NCI-H2029 (cell line): ENCODE measurements at regions not wholly inside any gene's neighbourhood (a gene's known extent, or its start where the extent isn't known, plus 50 kb on each side); places are given as distances from the start of the nearest gene placed in this dataset.

ENCODE experiments used
- DNase-seq: peaks from one replicate; lab custom pipeline; 2025; lab: John Stamatoyannopoulos, UW

DNA sequence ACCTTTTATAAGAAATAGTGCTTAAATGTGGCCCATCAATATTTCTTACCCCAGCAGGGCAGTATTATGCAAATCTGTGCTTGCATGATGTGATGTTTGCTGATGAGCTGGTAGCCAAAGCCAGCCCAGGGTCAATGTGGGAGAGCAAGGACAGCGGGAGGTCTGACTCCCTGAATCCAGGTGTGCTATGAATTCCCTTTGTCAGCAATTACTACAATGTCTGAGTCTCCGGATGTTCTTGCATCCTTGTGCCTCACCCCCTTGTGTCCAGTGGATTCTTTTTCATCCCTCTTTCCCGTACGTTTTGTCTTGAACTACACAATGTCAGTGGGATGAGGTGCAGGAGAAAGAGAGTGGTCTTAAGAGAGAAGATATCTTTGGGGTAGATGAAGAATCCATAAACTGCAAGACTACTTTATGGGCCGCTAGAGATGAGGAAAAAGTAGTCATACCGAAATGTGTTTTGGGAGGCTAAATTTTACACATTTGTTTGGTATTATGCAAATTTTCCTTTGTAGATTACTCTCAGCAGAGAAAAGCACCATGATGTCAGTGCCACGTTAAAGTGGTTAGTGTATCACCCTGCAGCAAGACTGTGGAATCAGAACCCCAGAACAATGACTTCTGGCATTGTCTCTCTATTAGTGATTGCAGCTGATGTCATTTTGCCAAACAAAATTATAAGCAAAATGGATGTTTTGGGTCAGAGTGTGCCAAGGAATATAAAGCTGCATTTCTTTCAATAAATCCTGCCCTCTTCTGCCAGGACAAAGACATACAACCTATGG, 53.5 kb upstream of the TSHZ3 start:
- DNase-seq = no peak

DNA sequence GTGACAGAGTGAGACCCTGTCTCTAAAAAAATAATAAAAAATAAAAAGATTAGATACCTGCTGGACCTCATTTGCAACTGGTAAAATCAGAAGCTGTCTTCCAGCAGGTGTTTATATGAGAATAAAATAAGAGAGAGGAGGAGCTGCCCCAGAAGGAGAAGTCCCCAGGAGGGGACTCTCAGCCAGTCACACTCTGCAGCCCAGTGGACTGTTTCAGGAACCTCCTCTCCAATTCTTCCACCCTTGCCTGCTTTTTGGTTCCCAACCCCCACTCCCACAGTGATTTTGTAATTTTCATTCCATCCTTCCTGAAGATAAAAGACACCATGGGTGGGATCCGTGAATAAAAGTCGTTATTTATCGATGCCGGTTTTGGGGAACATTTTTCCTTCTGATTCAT, 56.9 kb upstream of the TSHZ3 start:
- no peak for DNase-seq

DNA sequence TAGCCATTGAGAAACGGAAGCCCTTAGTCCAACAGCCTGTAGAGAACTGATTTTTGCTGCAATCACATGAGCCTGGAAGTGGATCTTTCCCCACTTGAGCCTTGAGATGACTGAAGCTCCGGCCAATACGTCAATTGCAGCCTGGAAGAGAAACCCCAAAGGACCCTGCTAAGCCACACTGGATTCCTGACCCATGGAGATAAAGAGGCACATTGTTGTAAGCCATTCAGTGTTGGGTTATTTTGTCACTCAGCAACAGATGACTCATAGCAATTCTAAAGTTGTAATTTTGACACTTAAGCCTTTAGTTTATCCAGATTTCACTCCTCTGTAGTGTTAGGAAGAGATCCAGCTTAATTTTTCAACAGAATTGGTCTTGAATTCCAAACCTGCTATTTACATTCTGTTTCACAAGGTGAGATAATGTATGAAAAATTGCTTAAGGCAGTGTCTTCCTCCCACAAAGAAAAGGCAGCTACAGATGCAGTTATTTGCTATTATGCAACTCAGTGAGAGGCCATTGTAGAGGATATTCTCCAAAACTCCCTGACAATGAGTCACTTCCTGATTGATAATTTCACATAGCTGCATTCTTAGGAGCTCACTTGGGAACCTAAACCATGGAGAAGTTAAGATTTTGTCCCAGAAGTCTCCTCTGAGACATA, 59.4 kb upstream of the TSHZ3 start:
- DNase-seq = no peak

DNA sequence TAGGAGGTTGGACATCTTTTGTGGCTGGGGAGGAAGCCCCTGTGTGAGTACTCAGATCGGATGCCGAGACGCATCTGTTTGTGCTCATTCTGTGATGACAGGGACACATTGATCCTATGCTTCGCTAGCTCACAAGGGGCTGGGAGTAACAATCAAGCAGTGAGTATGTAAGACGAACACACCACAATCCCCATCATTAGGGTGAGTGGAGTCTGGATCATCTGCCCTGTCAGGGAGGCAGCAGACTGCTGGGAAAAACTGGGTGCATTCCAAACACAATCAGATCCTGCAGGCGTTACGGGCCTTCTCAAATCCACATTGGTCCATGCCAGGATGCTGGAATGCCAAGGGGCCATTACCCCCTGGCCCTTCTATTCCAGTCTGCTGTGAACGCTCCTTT, 64.1 kb upstream of the TSHZ3 start:
- DNase-seq = no peak

DNA sequence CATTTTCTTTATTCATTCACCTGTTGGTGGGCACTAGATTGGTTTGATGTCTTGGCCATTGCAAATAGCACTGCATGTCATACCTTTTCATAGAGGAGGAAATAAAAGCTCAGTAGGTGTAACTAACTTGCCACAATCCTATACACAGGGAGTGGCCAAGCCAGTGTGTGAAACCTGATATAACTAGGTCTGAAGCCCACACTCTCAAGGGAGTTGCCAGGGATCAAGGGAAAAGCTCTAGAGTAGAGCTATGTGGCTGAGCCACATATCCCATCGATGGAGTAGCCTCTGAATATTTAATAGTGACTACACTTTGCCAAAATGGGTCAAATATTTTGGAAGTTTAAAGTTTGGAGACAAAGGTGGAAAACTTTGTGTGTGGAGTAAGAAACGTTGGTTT, 66.1 kb upstream of the TSHZ3 start:
- no peak for DNase-seq

DNA sequence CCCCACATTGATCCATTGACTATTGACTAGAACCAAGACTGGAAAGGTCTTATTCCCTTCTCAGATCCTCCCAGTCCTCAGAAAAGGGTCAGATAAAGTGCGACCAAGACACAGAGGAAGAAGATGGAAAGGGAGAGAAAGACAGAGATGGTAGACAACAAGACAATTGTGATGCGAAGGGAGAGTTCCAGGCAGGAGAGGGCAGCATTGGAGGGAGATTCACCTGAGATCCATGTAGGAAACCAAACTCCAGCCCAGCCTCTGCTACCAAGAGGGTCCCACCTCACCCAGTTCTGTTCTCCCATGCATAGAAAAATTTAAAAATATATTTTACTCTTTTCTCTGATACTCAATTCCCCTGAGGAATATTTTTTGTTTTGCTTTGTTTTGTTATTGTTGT, 67.3 kb upstream of the TSHZ3 start:
- no peak for DNase-seq

DNA sequence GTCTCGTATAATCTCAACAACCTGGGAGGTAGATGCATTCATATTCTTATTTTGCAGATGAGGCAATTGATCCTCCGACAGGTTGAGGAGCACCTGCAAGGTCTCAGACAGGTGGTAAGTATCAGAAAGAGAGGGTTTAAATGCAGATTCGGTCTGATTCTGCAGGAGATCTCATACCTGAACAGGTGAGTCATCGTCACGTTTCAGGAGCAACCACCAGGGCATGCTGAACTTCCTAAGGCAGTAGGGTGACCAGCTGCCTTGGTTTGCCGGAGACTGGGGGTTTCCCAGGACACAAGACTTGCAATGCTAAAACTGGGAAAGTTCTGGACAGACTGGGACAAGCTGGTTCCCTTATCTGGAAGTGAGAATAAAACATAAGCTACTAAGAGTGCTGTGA, 68.8 kb upstream of the TSHZ3 start:
- DNase-seq = no peak

DNA sequence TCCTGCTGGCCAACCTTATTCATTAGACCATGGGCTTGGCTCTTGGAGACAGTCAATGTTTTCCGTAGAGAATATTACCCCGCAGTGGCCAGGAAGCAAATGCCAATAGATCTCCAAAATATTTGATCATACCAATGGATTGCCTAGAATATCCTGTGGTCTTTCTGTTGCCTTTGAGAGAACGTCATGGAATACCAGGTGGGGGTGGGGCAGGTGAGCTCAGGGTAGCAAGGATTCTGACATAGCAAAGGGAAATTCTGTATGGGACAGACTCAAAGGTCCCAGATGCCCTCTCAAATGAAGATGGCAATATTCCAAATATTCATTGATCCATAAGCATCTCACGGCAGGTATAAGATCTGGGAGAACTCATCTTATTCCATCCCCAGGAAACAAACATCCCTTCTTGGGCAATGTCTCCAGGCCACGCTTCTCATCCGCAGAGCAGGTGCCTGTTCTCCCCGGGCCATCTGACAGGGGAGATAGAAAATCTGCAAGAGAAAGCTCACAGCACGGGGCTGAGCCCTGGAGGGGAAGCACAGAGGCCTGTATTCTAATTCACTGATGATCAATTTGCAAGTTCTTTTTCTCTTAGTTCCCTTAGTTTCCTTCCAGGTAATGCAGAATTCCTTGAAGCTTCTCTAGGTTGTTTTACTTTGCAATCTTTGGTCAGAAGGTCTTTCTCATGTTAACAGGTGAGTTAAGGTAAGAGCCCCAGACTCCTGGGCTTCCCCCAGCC, 69.6 kb upstream of the TSHZ3 start:
- DNase-seq = no peak

DNA sequence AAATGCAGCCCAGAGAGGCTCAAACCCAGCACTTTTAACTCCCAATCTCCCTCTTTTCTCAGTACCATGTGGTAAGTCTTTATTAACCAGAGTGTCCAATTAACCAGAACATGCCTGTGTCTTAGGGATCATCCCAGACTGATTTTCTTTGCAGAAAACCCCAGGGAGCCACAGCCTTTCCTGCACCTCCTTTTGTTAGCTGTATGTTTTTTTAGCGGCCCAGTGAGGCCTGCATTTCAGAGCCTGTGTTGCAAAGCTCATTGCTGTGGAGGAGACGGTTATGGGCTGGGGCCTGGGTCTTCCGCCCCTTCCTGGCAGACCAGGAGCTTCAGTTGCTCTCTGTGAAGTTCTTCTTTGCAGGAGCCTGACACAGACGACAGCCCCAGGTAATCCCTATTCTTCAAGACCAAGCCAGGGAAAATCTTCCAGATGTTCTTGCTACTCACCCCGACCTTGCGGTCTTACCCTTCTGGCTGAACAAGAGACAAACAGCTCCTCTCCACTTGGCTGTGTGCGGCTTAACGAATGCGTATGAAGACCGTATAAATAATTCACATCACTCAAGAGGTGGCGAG, 70.7 kb upstream of the TSHZ3 start:
- DNase-seq = no peak

DNA sequence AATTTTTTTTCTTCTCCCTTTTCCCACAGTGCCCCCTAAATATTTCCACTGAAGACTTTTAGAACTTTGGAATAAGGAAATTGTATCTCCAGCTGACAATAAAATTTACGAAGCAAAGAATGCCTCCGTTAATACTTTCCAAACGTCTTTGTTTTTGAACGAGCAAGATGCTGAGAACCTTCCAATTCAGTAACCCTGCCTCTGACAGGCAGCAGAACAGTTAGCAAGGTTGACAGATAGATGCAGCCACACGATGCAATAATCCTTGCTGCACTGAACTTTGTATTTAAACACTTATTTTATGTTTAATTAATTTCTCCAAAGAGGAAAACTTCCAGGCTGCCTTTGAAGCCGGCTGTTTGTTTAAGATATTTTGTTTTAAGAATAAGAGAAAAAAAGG, 71.8 kb upstream of the TSHZ3 start:
- no peak for DNase-seq

DNA sequence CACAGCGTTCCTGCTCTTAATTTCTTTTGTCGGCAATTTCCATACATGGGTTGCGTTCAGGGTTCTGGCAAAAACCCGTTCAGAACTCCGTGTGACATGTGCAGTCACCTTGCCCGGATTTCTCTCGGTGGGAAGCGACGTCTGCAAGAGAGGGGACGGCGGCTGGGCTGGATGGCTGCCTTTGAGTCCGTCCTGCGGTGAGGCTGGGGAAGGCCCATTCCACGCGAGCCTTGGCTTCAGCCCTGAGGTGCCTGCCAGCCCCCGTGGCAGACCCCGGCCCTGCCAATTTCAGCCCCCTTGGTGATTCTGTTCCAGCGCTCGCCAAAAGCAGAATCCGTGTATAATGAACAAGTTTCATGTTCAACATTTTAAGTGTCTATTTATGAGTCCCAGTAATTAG, 72.6 kb upstream of the TSHZ3 start:
- no peak for DNase-seq

DNA sequence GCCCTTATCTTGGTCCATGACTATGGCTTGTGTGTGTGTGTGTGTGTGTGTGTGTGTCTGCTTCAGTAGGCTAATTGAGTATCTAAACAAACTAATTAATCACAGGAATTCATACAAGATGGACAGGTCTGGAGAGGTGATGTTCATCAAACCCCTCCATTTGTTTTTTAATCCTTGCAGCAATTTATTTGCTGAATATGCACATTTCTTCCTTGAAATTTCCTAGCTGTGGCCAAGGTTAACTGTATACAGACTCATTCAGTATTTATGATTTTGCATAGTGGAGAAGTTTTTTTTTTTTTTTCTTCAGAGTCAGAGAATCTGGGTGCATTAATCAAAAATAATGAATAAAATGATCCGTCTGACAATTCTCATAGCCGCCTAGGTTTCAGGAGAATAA, 74.7 kb upstream of the TSHZ3 start:
- no peak for DNase-seq

DNA sequence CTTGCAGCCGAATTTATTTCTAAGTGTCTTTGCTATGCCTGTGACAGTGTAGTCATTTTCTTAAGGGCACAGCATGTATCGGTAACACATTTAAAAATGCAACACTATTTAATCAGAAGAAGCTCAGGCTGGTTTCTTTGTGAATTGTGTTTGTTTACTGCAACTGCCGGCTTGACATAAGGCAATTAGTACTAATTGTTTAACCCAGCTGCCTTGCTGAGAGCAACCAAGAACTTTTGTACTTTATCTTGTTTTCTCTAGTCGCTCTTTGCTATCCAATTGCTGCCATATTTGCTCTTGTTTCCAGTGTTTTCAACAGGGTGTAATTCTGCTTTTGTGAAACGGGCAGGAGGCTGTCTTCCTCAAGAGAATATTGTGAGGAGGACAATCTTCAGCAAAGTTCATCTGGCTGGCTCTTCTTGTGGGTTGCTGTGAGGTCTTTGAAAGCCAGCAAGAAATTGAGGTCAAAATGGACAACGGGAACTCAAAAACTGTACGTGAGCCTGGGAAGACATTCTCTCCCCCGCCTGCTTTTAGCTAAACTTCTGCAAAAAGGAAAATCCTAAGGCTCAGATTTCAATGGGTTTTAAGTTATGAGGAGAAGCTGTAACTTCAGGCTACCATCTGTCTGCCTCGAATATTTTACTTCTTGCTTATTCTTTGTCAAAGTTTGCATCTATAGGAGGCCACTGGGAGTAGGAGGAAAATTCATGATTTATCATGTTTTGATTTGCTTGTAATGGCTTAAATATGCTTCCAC, 75.8 kb upstream of the TSHZ3 start:
- no peak for DNase-seq

DNA sequence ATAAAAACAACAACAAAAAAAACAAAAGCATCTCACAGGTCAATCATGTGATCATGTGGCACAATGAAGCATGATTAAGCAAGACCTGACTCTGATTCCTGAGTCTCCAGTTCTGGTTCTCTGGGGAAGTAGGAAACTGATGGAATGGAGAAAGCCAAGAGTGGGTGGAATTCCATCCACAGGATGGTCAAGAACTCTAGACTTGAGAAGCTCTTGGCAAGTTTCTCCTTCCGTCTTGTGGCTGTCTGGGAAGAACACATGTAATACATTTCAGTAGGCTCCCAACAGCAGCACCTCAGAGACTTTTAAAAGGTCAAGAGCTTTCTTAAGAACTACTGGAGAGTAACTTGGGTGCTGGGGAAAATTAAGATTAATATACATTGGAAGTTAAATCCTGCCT, 78.6 kb upstream of the TSHZ3 start:
- DNase-seq = no peak

DNA sequence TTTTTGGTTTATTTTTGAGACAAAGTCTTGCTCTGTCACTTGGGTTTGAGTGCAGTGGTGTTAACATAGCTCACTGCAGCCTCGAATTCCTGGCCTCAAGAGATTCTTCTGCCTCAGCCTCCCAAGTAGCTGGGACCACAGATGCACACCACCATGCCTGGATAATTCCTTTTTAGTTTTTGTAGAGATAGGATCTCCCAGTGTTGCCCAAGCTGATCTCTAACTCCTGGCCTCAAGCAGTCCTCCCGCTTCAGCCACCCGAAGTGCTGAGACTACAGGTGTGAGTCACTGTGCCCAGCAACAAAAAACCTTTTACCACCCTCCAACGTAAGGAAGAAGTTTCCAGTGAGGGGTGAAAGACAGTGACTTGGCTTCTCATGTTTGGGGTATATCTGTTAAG, 81.1 kb upstream of the TSHZ3 start:
- DNase-seq = no peak

DNA sequence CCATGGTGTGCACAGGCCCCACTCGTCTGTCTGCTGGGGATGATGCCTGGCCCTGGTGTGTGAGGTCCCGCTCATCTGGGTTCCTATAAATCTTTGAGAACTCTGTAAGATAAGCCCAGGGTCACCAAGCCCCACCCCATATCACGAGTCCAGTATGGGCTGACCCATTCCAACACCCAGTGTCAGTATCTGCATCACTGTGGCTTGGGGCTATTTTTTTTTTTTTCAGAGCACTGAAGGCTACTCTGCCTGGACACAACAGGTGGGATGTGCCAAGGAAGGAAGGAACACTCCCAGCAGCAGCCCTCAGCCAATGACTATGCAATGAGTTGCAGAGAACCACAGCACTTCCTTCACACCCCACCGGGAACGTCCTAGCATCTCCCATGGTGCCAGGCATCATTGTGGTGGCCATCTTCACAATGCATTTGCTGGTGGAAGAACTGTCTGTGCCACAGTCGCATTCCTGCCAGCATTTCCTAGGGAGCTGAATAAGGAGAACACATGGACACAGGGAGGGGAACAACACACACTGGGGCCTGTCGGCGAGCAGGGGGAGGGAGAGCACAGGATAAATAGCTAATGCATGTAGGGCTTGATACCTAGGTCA, 83.1 kb upstream of the TSHZ3 start:
- no peak for DNase-seq

DNA sequence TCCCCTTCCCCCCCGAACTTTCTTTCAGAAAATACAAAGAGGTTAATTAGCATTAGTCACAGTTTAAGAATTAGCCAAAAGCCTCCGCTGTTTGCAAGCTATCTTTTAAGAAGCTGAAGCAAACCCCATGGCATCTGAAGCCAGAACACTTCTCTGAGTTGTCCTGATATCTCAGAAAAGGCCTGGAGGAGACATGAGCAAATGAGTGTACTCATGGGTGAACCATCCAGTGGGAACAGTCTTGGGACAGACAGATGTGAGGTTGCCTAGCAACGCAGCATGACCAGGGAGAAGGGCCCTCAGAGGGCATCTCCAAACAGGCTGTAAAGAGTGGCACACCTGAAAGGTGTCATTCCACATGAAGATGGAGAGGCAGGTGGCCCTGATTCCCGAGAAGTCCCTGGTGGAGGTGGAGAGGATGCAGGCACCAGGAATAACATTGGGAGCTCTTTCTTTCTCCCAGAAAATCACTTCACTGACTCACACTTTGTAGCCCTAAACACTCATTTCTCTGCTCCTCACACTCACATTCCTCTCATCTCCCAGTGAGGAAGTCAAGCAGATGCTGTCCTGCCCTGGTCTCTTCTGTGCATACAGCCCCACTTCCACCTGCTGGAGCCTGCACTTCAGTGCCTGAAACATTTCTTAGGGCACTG, 87.0 kb upstream of the TSHZ3 start:
- no peak for DNase-seq

DNA sequence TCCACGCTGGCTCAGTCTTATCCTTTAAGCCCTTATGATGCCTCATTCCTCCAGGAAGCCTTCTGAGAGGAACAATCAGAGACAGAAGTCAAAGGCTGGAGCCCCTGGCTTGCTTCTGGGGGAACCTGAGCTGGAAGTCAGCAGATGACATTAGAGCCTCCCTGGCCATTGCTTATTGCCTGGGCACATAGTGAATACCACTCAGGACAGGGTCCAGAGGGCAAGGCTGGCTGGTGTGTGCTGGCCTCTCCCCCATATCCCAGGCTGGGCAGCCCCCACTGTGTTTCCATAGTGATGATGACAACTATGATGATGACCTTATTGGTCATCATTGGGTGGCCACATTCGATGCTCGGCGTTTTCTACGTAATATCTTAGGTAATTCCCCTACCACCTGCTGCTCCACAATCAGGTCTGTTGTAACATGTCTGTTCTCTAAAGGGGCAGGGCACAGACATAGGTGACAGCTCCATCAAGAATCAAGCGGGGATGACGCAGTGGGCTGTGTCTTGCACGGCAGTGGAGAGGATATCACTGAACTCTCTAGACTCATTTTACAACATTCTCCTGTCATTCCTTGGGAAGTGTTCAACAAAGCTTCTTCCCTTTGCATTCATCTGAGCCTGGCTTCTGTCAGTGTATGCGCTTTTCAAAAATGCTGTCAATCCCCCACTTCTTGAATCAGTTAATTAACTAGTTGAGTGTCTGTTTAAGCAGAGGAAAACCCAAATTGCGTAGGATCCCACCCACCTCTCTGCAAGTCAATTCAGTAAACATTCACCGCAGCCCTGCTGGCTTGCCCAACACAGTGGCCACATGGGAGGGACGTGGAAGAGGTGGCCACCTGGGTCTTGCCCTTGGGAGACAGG, 89.4 kb upstream of the TSHZ3 start:
- DNase-seq = no peak

DNA sequence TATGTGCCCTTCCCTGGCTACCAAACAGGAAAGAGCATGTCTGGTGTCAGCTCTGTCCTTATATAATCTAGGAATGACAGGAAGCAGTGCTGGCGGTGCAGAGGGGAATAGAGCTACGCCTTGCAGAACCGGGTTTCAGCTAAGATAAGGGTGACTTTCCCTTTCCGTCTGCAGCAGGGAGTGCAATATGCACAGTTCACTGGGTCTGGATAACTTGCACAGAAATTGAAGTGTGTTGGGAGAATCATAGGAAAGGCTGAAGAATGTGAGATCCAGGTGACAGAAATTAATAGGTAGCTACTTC, 90.0 kb upstream of the TSHZ3 start:
- no peak for DNase-seq

DNA sequence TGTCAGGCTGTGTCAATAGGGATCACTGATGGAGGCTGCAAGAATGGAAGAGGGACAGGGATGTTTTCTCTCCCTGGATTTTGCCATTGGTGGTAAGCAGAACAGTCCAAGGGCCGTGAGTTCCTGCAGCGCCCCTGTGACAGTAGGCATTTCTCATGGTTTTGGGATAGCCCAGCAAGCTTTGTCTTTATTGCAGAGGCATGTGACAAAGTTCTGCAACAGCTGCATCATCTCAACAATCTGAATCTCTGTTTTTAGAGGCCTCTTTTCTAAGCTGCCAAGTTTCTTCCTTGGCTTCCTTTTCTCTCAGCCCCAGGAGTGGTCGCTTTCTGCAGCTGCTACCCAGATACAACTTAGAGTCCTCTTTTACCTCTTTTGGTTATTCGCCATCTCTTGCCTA, 95.7 kb upstream of the TSHZ3 start:
- DNase-seq = no peak
